ENCODE measurements at regions not wholly inside any gene's neighbourhood (a gene's known extent, or its start where the extent isn't known, plus 50 kb on each side); places are given as distances from the start of the nearest gene placed in this dataset.

- no peak for DNase-seq (ENCODE audit: insufficient read length, low spot score)
- no peak for TF ChIP-seq CTCF (IDR thresholded peaks at IDR 0.05; ENCODE audit: insufficient read depth, missing control alignments)
- no peak for FAIRE-seq
Measured at GRCh38 chr5:72613515-72613914, 106.3 kb upstream of the ZNF366 start.

- no peak for TF ChIP-seq CTCF (IDR thresholded peaks at IDR 0.05; ENCODE audit: insufficient read depth, missing control alignments)
- FAIRE-seq (no peak), DNase-seq (ENCODE audit: insufficient read length, low spot score) (no peak)
Measured at GRCh38 chr5:72612810-72613209, 105.6 kb upstream of the ZNF366 start.

- no peak for FAIRE-seq
- no peak for DNase-seq (ENCODE audit: insufficient read length, low spot score)
- TF ChIP-seq CTCF (IDR thresholded peaks at IDR 0.05; ENCODE audit: insufficient read depth, missing control alignments): peak; percentile 87
Measured at GRCh38 chr5:72611118-72611730, 104.0 kb upstream of the ZNF366 start.

- DNase-seq (ENCODE audit: insufficient read length, low spot score) (no peak), FAIRE-seq (no peak)
- TF ChIP-seq CTCF (IDR thresholded peaks at IDR 0.05; ENCODE audit: insufficient read depth, missing control alignments): no peak
Measured at GRCh38 chr5:72608926-72609325, 101.7 kb upstream of the ZNF366 start.

GRCh38 chr5:72608297-72608696, 101.1 kb upstream of the ZNF366 start:
- no peak for FAIRE-seq
- no peak for DNase-seq (ENCODE audit: insufficient read length, low spot score)
- no peak for TF ChIP-seq CTCF (IDR thresholded peaks at IDR 0.05; ENCODE audit: insufficient read depth, missing control alignments)

GRCh38 chr5:72607381-72607780, 100.2 kb upstream of the ZNF366 start:
- no peak for DNase-seq (ENCODE audit: insufficient read length, low spot score)
- FAIRE-seq: no peak
- TF ChIP-seq CTCF (IDR thresholded peaks at IDR 0.05; ENCODE audit: insufficient read depth, missing control alignments): no peak

- TF ChIP-seq CTCF (IDR thresholded peaks at IDR 0.05; ENCODE audit: insufficient read depth, missing control alignments): no peak
- DNase-seq (ENCODE audit: insufficient read length, low spot score): no peak
- FAIRE-seq: no peak
Measured at GRCh38 chr5:72606525-72606924, 99.3 kb upstream of the ZNF366 start.
